Activated CD8-positive, alpha-beta memory T cell treated with anti-CD3 and anti-CD28 coated beads, Interleukin-2, amount 10 ng/mL, durations not matched to agents 7 days and 5 days (primary cell): ENCODE measurements at regions not wholly inside any gene's neighbourhood (a gene's known extent, or its start where the extent isn't known, plus 50 kb on each side); places are given as distances from the start of the nearest gene placed in this dataset.
A peak's percentile ranks its signal among the peaks of the same experiment; 100 is the strongest.

Source experiments
- ATAC-seq: fragments of 150-1000 bp; cut with Tn5 transposase; one replicate; pipeline ENCODE4 v1.10.0; 2021; ENCODE audit warnings: moderate library complexity
- CTCF ChIA-PET: fragments of 350-600 bp; sonication (Branson Sonifier 250); formaldehyde crosslinking; loops from one replicate; lab custom pipeline; 2021; ENCODE audit warnings: antibody characterized with exemption; lab: Charles Lee
- DNase-seq: peaks from one replicate; pipeline ENCODE4 v3.0.0-alpha.2; 2020
- H3K27ac Mint-ChIP-seq: one replicate; pipeline ENCODE4 v1.8.0; 2021; ENCODE audit warnings: mild to moderate bottlenecking, mixed read lengths
- H3K27me3 Mint-ChIP-seq: one replicate; pipeline ENCODE4 v1.8.0; 2021; ENCODE audit warnings: mixed read lengths
- H3K36me3 Mint-ChIP-seq: one replicate; pipeline ENCODE4 v1.8.0; 2021; ENCODE audit warnings: mild to moderate bottlenecking, mixed read lengths
- H3K4me1 Mint-ChIP-seq: one replicate; pipeline ENCODE4 v1.8.0; 2021; ENCODE audit warnings: mixed read lengths
- H3K4me3 Mint-ChIP-seq: one replicate; pipeline ENCODE4 v1.8.0; 2021; ENCODE audit warnings: mild to moderate bottlenecking, moderate library complexity, mixed read lengths
- H3K9me3 Mint-ChIP-seq: one replicate; pipeline ENCODE4 v1.8.0; 2022; ENCODE audit warnings: low read depth, mixed read lengths

DNA sequence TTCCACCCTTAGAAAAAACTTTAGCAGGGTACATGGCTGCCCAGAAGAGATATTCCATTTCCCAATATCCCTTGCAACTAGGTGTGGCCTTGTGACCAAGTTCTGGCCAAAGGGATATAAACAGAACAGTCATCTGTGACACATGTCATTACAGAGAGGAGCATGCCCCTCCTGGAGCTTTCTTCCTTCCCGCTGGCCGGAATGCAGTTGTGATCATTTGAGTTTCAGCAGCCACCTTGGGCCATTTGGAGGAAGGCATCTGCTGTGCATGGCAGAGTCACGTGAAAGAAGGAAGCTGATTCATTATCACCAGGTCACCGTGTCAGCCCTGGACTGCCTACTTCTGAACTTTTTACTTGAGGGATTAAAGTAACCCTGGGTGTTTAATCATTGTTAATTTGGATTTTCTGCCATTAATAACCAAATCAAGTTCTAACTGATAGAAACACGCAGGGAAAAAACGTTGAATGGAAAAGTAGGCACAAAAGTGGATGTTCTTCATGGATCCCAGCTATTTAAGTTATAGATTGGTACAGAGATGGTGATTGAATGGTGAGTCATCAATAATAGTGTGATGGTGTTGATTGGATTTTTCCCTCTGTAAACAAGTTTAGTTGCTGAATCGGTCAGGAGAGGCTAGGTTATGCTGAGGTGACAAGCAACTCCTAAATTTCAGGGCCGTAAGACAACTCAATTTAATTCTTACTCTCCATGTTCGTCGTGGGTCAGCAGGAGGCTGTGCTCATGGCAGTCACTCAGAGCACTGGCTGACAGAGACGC lies 80.7 kb upstream of the CCDC167 start:
- CTCF ChIA-PET: interaction anchor here (0.6 to 2.4 kb wide), 4 partner anchors 12 to 110 kb away, joined by 3 to 9 read pairs (median 3); no protein-coding TSS in a partner anchor
- no peak overlapping the region for H3K4me3 Mint-ChIP-seq
- ATAC-seq (no peak), DNase-seq (no peak)
- H3K27me3 Mint-ChIP-seq: no peaks in the 10 kb centered on the region
- no peak overlapping the region for H3K27ac Mint-ChIP-seq
- no peaks in the 10 kb centered on the region for H3K36me3 Mint-ChIP-seq
- H3K9me3 Mint-ChIP-seq: no peaks in the 10 kb centered on the region
- no peaks in the 10 kb centered on the region for H3K4me1 Mint-ChIP-seq

DNA sequence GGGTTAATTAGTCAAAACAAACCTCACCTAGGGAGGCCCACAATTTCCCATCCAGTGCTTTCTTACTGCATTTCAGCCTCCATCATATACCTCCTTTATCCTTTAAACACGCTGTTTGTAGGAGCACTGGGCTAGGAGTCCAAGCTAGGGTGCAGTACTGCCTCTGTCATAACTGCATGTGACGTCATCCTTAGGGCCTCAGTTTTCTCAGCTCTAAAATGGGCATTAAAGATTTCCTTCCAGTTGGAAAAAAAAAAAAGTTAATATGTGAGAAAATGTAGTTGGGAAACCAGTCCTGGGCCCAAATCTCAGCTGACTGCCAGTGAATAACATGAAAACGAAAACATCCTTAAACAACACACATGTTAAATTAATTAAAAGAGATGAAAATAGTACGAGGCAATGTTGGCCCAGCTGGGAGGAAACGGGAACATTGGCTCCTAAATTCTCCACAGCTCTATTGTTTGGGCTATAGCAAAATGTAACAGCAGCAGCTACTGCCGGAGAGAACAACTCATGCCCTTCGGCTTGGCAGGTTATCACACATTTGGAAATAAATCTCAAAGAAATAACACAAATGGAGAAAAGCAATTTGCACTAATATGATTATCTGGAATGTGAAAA lies 79.9 kb upstream of the CCDC167 start:
- Mint-ChIP-seq H3K27ac (no peak overlapping the region), H3K36me3 (no peaks in the 10 kb centered on the region), H3K27me3 (no peaks in the 10 kb centered on the region), H3K4me3 (no peak overlapping the region), H3K9me3 (no peaks in the 10 kb centered on the region), H3K4me1 (no peaks in the 10 kb centered on the region)
- no peak for ATAC-seq
- DNase-seq: no peak
- CTCF ChIA-PET: interaction anchor here (0.6 to 2.4 kb wide), 4 partner anchors 11 to 111 kb away, joined by 3 to 9 read pairs (median 3); no protein-coding TSS in a partner anchor

DNA sequence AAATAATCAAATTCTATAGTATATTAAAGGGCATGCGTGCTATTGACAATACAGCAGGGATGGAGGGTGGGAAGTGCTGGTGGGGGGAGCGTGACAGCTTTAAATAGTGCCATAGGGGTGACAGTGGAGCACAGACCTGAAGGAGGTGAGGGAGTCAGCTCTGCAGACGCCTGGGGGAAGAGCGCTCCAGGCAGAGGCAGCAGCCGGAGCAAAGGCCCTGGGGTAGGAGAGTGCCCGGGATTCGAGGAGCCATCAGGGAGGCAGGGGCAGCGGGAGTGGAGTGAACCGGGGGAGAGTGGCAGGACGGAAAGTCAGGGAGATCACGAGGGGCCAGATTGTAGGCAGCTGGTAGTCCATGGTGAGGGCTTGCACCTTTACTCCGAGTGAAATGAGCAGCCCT lies 78.4 kb upstream of the CCDC167 start:
- no peaks in the 10 kb centered on the region for H3K36me3 Mint-ChIP-seq
- H3K9me3 Mint-ChIP-seq: no peaks in the 10 kb centered on the region
- no peak overlapping the region for H3K27ac Mint-ChIP-seq
- CTCF ChIA-PET: interaction anchor here (1.3 to 1.9 kb wide), 2 partner anchors 11 to 114 kb away, joined by 4 to 10 read pairs; no protein-coding TSS in a partner anchor
- no peak overlapping the region for H3K4me3 Mint-ChIP-seq
- no peaks in the 10 kb centered on the region for H3K4me1 Mint-ChIP-seq
- H3K27me3 Mint-ChIP-seq: no peaks in the 10 kb centered on the region
- no peak for DNase-seq
- no peak for ATAC-seq

DNA sequence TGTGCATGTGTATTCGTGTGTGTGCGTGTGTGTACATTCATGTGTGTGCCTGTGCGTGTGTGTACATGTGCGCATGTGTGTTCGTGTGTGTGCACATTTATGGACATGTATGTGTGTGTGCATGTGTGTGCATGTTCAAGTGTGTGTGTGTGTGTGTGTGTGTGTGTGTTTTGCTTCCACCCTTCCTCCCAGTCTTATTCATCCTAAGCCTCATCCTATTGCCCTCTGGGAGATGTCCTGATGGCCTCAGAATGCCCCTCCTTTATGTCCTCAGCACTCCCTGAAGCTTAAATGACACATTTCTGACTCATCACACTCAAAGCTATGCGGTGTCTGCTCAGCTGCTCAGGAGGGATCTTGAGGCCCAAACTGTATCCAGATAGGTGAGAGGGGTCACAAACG lies 76.6 kb upstream of the CCDC167 start:
- H3K27me3 Mint-ChIP-seq: no peaks in the 10 kb centered on the region
- no peak overlapping the region for H3K4me3 Mint-ChIP-seq

DNA sequence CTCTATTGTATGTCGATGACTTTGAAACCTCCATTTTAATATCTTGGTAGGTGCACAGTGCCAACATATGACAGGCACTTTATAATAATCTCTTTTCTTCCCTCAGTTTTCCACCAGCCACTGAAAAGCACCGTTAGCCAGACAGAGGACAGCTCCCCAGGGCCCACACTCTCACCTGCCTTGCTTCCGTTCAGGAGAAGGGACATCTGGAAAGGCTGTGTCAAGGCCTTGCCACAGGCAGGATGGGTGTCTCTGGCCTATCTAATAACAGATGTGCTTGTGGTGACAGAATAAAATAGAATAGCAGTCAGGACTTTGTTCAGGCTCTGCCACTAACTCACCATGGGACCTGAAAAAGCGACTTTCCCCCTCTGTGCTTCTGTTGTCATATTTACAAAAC lies 75.5 kb upstream of the CCDC167 start:
- CTCF ChIA-PET: no interaction called here
- H3K4me1 Mint-ChIP-seq: no peaks in the 10 kb centered on the region
- H3K36me3 Mint-ChIP-seq: no peaks in the 10 kb centered on the region

More for the DNA sequence above, 76.6 kb upstream of the CCDC167 start:
- H3K4me1 Mint-ChIP-seq: no peaks in the 10 kb centered on the region
- DNase-seq (no peak), ATAC-seq (no peak)
- H3K9me3 Mint-ChIP-seq: no peaks in the 10 kb centered on the region
- no peaks in the 10 kb centered on the region for H3K36me3 Mint-ChIP-seq
- CTCF ChIA-PET: interaction anchor here (1.0 to 1.9 kb wide), 2 partner anchors 9 to 116 kb away, joined by 3 to 10 read pairs; no protein-coding TSS in a partner anchor
- H3K27ac Mint-ChIP-seq: no peak overlapping the region

DNA sequence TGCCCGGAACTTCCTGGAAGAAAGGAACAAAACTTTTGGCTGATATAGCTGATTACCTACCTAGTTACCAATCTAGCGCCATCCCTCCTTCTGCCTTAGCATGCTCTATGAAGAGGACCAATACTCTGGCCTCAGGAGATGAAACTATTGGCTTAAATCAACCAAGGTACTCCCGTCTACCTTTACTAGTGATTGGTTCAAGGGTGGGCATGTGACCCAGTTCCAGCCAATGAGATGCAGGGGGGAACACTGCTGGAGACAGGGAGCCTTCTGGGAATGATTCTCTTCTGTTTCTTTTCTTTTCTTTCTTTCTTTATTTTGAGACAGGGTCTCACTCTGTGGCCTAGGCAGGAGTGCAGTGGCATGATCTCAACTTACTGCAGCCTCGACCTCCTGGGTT lies 72.6 kb upstream of the CCDC167 start:
- CTCF ChIA-PET: no interaction called here
- no peak overlapping the region for H3K27ac Mint-ChIP-seq
- no peaks in the 10 kb centered on the region for H3K4me1 Mint-ChIP-seq
- no peaks in the 10 kb centered on the region for H3K9me3 Mint-ChIP-seq
- H3K4me3 Mint-ChIP-seq: no peak overlapping the region
- no peaks in the 10 kb centered on the region for H3K36me3 Mint-ChIP-seq
- no peak for DNase-seq
- no peak for ATAC-seq
- peaks cover 2% of the 10 kb centered on the region for H3K27me3 Mint-ChIP-seq

More for the DNA sequence above, 75.5 kb upstream of the CCDC167 start:
- H3K27me3 Mint-ChIP-seq: peaks cover 1% of the 10 kb centered on the region
- no peak overlapping the region for H3K27ac Mint-ChIP-seq
- DNase-seq (no peak), ATAC-seq (no peak)
- no peaks in the 10 kb centered on the region for H3K9me3 Mint-ChIP-seq
- no peak overlapping the region for H3K4me3 Mint-ChIP-seq

DNA sequence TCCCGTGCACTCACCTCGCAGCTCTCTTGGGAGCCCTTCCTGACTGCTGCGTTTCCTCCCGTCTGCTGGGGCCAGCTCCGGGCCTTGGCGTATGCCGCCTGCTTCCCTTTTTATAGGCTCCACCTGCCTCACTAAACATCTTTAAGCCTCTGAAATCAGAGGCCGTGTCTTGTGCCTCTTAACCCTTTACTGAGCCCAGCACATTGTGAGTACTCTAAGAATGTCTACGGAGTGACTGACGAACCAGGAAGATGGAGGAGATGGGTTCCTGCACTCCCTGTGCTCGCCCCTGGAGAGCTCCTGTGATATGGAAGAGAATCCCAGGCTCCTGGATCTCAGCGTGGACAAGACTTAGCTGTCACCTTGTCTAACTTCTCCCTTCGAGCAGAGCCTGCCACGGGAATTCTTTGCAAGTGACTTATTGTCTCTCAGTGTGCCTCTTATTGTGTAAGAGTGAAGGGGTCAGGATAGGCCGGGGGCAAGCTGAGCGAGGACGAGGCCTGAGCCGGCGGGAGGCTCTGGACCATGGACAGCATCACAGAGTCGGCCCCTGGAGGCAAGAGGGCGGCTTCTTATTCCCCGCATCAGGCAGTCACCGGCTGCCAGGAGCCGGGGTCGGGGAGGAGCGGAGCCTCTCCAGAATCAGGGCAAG lies 70.9 kb upstream of the CCDC167 start:
- ATAC-seq (no peak), DNase-seq (no peak)
- no peak overlapping the region for H3K27ac Mint-ChIP-seq
- CTCF ChIA-PET: interaction anchor here (0.9 to 1.6 kb wide), 4 partner anchors 11 to 122 kb away, joined by 3 to 4 read pairs (median 3); no protein-coding TSS in a partner anchor
- H3K9me3 Mint-ChIP-seq: no peaks in the 10 kb centered on the region
- H3K4me1 Mint-ChIP-seq: no peaks in the 10 kb centered on the region
- no peaks in the 10 kb centered on the region for H3K36me3 Mint-ChIP-seq
- peaks cover 2% of the 10 kb centered on the region for H3K27me3 Mint-ChIP-seq
- no peak overlapping the region for H3K4me3 Mint-ChIP-seq

DNA sequence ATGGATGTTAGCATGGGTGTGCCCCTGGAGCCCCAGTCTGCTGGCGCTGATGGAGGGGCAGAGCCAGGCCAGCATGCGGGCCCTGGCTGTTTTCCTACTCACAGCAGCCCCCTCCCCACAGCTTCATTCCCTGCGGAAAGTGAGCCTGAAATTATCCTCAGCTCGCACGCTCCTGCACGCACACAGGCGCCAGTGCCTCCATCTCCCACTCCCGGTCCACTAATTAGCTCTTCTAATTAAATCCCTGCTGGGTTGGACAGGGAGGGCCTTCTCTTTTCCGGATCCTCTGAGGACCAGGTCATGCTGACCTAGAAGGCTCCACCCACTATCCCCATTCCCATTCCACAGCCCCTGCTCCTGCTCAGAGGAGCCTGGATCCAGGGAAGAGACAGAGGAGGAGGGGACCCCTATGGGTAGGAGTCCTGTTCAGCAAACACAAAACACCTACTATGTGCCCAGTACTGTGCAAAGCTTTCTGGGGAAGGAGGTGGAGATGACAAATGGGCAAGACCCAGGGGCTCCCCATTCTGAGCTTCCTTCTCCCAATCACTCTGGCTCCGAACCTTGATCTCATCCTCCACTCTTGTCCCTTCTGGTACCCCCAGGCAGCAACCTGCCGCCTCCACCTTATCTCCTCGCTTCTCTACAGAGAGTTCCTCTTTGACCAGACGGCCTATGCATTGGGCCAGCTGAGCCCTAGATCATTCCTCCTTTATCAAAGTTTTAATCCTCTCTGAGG lies 70.2 kb upstream of the CCDC167 start:
- Mint-ChIP-seq H3K4me3 (no peak overlapping the region), H3K27ac (no peak overlapping the region), H3K4me1 (no peaks in the 10 kb centered on the region), H3K9me3 (no peaks in the 10 kb centered on the region), H3K36me3 (no peaks in the 10 kb centered on the region), H3K27me3 (peaks cover 7% of the 10 kb centered on the region)
- DNase-seq: no peak
- no peak for ATAC-seq
- CTCF ChIA-PET: interaction anchor here (0.6 to 1.6 kb wide), 4 partner anchors 11 to 187 kb away, joined by 3 to 4 read pairs (median 3); no protein-coding TSS in a partner anchor

DNA sequence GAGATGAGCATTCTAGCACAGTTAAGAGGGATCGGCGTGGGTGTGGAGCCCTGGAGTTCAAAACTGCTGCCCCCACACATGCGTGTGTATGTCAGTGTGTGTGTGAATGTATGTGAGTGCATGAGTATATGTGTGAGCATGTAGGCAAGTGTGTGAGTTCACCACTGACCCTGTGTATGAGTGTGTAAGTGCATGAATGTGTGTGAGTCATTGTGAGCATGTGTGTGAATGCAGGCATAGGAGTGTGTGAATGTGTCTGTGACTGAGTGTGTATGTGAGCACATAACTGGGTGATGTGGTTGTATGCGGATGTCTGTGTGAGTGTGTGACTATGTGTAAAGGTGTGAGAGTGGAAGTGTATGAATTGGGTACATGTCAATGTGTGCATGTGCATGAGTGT lies 69.6 kb upstream of the CCDC167 start:
- H3K9me3 Mint-ChIP-seq: no peaks in the 10 kb centered on the region
- H3K4me3 Mint-ChIP-seq: no peak overlapping the region
- no peak overlapping the region for H3K27ac Mint-ChIP-seq
- no peak for ATAC-seq
- H3K27me3 Mint-ChIP-seq: peaks cover 13% of the 10 kb centered on the region
- H3K4me1 Mint-ChIP-seq: no peaks in the 10 kb centered on the region
- no peaks in the 10 kb centered on the region for H3K36me3 Mint-ChIP-seq
- CTCF ChIA-PET: no interaction called here
- no peak for DNase-seq

DNA sequence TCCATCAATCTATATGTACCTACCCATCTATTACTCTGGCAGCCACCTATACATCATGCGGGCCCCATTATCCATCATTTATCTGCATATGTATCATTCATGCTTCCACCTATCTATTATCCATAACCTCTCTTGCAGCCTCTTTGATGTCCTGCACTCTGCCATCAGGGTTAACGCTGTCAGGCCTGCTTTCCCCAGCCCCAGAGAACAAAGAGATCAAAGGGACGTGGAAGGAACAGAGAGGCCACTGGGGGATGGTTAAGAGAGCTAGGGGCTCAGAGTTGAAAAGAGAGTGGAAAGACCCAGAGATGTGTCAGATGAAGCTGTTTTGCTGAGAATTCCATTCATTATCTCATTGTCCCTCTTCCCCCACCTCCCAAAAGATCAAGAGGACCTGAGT lies 67.3 kb upstream of the CCDC167 start:
- H3K9me3 Mint-ChIP-seq: no peaks in the 10 kb centered on the region
- no peaks in the 10 kb centered on the region for H3K36me3 Mint-ChIP-seq
- ATAC-seq (no peak), DNase-seq (no peak)
- no peaks in the 10 kb centered on the region for H3K4me1 Mint-ChIP-seq
- CTCF ChIA-PET: interaction anchor here (1.0 to 3.9 kb wide), 19 partner anchors 10 to 201 kb away, joined by 3 to 20 read pairs (median 6); partner anchors contain the start of gene CMTR1
- H3K27me3 Mint-ChIP-seq: peaks cover 14% of the 10 kb centered on the region
- H3K4me3 Mint-ChIP-seq: no peak overlapping the region
- H3K27ac Mint-ChIP-seq: no peak overlapping the region

DNA sequence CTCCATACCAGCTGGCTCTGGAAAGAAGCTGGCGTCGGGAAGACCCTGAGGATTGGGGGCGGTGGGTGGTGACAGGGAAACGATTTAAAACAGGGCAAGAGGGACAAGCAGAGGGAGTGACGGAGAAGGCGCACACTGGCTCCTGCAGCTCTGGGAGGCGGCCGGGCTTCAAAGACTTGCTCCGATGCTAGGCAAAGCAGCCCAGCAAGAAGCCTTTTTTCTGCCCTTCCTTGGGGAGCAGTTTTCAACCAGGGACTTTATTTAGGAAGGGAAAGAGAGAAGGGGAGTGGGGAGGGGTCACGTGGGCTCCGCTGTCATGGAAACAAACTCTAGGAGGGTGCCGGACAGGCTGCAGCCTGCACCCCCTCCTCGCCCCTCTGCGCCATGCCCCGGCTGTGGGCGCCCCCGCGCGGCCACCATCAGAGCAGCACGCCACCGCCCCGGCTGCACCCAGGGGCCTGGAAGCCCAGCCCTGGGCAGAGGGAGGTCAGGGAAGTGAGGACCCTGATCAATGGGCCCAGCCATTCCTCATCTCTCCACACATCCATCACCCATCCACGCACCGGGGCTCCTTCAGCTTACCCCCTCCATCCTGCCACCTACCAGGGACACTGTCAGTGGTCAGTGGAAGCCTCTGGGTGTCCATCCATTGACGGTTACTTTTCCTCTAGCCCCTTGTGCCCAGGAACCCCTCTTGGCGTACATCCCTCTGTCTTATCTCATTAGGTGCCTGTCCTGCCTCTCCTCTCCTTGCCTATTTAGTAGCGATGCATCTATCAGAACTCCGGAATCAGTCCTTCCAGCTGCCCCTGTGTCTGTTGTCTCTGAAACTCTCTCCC lies 66.6 kb upstream of the CCDC167 start:
- Mint-ChIP-seq H3K27ac (no peak overlapping the region), H3K36me3 (no peaks in the 10 kb centered on the region), H3K4me3 (no peak overlapping the region), H3K27me3 (peaks cover 14% of the 10 kb centered on the region), H3K9me3 (no peaks in the 10 kb centered on the region), H3K4me1 (no peaks in the 10 kb centered on the region)
- CTCF ChIA-PET: interaction anchor here (0.7 to 3.9 kb wide), 42 partner anchors 9 to 548 kb away, joined by 3 to 20 read pairs (median 5); partner anchors contain the start of genes CCDC167 and CMTR1
- peak; percentile 93 for ATAC-seq
- peak; percentile 76 for DNase-seq
